BE2C (cell line): ENCODE measurements at regions not wholly inside any gene's neighbourhood (a gene's known extent, or its start where the extent isn't known, plus 50 kb on each side); places are given as distances from the start of the nearest gene placed in this dataset.

Source experiments
- DNase-seq: peaks from one replicate; pipeline ENCODE4 v3.0.0-alpha.2; 2020
- H3K27me3 ChIP-seq: fragments of 250-450 bp; sonication (Bioruptor Pico); 2 replicates; pipeline ENCODE4 v1.5.1; 2020; ENCODE audit warnings: mild to moderate bottlenecking
- H3K36me3 ChIP-seq: fragments of 250-450 bp; sonication (Bioruptor Pico); 2 replicates; pipeline ENCODE4 v1.5.1; 2020; ENCODE audit warnings: mild to moderate bottlenecking
- H3K4me1 ChIP-seq: fragments of 250-450 bp; sonication (Bioruptor Pico); 2 replicates; pipeline ENCODE4 v1.5.1; 2020
- H3K4me3 ChIP-seq: 2 replicates; pipeline ENCODE4 v1.5.1; 2011; ENCODE audit warnings: low read depth, low read length
- H3K9me3 ChIP-seq: fragments of 250-450 bp; sonication (Bioruptor Pico); 2 replicates; pipeline ENCODE4 v1.5.1; 2020
- TF ChIP-seq, protein P1 (sequence below): IDR thresholded peaks from 2 replicates; pipeline ENCODE4 v1.5.1; 2012; ENCODE audit warnings: mild to moderate bottlenecking, low read depth, low read length

DNA sequence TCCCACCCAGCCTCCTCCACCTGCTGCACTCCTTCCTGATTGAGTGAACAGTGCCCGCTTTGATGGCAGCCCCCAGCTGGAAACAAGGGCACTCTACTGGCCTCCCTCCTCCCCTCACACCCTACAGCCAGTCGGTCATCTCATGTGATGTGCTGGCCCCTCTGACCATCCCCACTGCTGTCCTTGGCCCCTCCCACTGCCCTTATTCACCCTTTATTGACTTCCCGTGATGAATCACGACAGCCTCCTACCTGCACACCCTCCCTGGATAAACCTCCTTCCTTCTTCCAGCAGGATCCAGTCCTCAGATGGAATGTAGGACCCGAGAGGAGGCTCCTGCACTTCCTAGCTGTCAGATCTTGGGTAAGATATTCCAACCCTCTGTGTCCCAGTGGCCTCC is 186.5 kb upstream of the SH3BP4 start:
- TF ChIP-seq, protein P1, sequence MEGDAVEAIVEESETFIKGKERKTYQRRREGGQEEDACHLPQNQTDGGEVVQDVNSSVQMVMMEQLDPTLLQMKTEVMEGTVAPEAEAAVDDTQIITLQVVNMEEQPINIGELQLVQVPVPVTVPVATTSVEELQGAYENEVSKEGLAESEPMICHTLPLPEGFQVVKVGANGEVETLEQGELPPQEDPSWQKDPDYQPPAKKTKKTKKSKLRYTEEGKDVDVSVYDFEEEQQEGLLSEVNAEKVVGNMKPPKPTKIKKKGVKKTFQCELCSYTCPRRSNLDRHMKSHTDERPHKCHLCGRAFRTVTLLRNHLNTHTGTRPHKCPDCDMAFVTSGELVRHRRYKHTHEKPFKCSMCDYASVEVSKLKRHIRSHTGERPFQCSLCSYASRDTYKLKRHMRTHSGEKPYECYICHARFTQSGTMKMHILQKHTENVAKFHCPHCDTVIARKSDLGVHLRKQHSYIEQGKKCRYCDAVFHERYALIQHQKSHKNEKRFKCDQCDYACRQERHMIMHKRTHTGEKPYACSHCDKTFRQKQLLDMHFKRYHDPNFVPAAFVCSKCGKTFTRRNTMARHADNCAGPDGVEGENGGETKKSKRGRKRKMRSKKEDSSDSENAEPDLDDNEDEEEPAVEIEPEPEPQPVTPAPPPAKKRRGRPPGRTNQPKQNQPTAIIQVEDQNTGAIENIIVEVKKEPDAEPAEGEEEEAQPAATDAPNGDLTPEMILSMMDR: no peak
- no peaks in the 10 kb centered on the region for H3K9me3 ChIP-seq
- no peaks in the 10 kb centered on the region for H3K27me3 ChIP-seq
- no peaks in the 10 kb centered on the region for H3K36me3 ChIP-seq
- H3K4me1 ChIP-seq: peaks cover 11% of the 10 kb centered on the region
- H3K4me3 ChIP-seq: no peak overlapping the region
- no peak for DNase-seq

DNA sequence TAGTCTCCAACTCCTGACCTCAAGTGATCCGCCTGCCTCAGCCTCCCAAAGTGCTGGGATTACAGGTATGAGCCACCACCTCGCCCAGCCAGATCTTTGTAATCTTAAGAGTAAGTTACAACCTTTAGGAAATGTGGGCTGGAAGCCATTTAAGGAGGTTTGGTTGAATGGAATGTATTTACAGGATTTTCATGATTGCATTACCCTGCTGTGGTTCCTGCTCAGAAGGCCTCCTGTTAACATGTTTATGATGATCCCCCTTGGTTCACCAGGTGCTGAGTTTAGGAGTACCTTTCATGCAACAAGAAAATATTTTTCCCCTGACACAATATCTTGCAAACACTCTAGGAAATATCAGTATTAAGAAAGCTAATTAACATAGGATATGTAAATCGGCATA is 187.4 kb upstream of the SH3BP4 start:
- no peaks in the 10 kb centered on the region for H3K9me3 ChIP-seq
- no peak overlapping the region for H3K4me3 ChIP-seq
- no peak for DNase-seq
- no peaks in the 10 kb centered on the region for H3K27me3 ChIP-seq
- peaks cover 4% of the 10 kb centered on the region for H3K4me1 ChIP-seq
- TF ChIP-seq, protein P1: no peak
- H3K36me3 ChIP-seq: no peaks in the 10 kb centered on the region

DNA sequence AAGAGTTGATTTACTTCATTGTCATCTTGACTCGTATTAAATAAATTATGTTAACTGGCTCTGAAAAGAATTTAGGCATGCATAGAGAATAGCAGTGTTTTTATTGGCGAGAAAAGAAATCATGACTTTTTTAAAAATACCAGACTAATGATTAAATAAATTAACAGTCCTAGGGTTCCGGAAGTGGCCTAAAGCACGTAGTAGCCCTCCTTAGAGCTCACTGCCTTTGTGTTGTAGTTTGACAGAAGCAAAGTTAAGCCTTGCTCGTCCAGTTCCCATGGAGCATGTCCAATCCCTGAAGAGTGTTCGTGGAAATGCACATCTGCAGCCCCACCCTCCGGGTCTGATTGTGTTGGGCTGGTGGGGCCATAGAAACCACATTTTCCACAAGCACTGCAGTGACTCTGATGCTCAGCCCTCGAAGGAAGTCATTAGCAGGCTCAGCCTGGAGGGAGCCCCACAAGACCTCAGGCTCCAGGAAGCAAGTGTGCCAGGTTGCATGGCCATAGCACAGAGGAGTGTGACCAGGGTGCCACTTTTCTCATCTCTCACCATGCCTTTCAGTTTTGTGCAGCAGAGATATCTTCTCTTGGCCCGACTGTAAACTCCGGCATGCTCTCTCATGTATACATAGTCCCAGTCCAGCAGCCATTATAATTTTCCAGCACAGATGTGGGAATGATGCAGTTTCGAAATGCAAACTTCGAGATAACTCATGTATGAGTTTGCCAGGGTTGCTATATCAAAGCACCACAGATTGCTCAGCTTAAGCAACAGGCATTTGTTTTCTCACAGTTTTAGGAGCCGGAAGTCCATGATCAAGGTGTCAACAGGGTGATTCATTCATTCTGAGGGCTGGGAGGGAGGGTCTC is 188.6 kb upstream of the SH3BP4 start:
- Histone ChIP-seq H3K4me1 (peaks cover 2% of the 10 kb centered on the region), H3K9me3 (no peaks in the 10 kb centered on the region), H3K4me3 (no peak overlapping the region), H3K36me3 (no peaks in the 10 kb centered on the region), H3K27me3 (no peaks in the 10 kb centered on the region)
- no peak for DNase-seq
- TF ChIP-seq, protein P1: no peak

DNA sequence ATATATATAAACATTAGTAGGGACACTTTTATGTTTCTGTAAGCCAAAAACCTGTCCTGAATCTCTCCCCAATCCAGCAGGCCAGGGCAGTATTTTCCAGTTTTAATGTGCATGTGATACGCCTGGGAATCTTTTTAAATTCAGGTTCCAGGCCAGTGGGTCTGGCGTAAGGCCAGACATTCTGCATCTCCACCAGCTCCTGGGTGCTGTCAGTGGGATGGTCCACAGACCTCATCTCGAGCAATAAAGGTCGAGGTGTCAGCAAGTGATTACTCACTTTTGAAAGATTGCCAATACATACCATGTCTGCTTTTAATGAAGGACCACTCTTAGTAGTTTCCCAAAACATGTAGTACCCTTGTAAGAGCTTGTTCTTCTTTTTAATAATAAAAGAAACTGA is 189.9 kb upstream of the SH3BP4 start:
- no peak overlapping the region for H3K4me3 ChIP-seq
- TF ChIP-seq, protein P1: no peak
- H3K27me3 ChIP-seq: no peaks in the 10 kb centered on the region
- no peaks in the 10 kb centered on the region for H3K36me3 ChIP-seq
- H3K9me3 ChIP-seq: no peaks in the 10 kb centered on the region
- H3K4me1 ChIP-seq: peaks cover 2% of the 10 kb centered on the region
- peak; percentile 86 for DNase-seq

DNA sequence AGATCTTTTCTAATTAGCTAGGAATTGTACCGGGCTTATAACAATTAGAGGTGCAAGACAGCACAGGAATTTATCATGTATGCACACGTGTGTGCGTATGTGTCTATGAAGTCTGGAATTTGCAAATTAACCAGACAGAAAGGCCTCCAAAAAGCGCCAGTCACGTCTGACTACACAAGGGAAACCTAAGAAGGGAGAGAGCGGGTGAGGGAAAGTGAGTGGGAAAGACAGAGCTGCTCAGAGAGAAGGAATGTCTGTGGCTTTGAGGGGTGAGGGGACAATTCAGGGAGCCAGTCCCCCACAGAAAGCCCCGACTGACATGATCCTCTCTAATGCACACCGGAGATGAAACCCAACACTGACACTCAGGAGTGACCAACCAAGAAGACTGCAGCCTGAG is 197.7 kb upstream of the SH3BP4 start:
- H3K4me1 ChIP-seq: no peaks in the 10 kb centered on the region
- no peak overlapping the region for H3K4me3 ChIP-seq
- H3K27me3 ChIP-seq: no peaks in the 10 kb centered on the region
- DNase-seq: no peak
- TF ChIP-seq, protein P1: no peak
- H3K9me3 ChIP-seq: no peaks in the 10 kb centered on the region
- H3K36me3 ChIP-seq: no peaks in the 10 kb centered on the region

DNA sequence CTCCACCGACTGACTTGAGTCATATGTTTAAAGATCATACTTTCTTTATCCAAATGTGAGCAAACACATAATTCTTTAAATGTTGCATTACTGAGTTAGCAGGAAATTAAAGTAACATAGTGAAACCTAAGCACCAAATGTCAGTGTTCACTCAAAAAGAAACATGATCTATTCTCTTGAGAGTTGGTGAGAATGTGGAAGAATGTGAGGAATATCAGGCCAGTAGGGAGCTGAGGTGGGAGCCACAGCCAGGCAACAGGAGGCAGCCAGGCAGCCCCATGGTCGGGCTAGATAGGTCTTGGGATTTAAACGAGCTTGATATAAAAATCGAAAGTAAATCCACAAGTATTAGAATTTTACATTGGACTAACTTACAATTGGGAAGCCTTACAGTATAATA is 198.1 kb upstream of the SH3BP4 start:
- Histone ChIP-seq H3K27me3 (no peaks in the 10 kb centered on the region), H3K4me3 (no peak overlapping the region), H3K9me3 (no peaks in the 10 kb centered on the region), H3K4me1 (no peaks in the 10 kb centered on the region), H3K36me3 (no peaks in the 10 kb centered on the region)
- no peak for DNase-seq
- TF ChIP-seq, protein P1: no peak
